ENCODE measurements at regions not wholly inside any gene's neighbourhood (a gene's known extent, or its start where the extent isn't known, plus 50 kb on each side); places are given as distances from the start of the nearest gene placed in this dataset.

GRCh38 chr12:28051516-28052354 lies 79.2 kb upstream of the PTHLH start:
- Mint-ChIP-seq H3K4me3 (ENCODE audit: unreplicated experiment) (no peak overlapping the region), H3K9me3 (ENCODE audit: unreplicated experiment) (no peaks in the 10 kb centered on the region), H3K27ac (ENCODE audit: unreplicated experiment) (no peak overlapping the region), H3K4me1 (ENCODE audit: unreplicated experiment) (no peaks in the 10 kb centered on the region), H3K27me3 (ENCODE audit: unreplicated experiment) (no peaks in the 10 kb centered on the region), H3K36me3 (ENCODE audit: low read depth, unreplicated experiment) (no peaks in the 10 kb centered on the region)
- TF ChIP-seq CTCF (IDR thresholded peaks at IDR 0.05; ENCODE audit: unreplicated experiment) = no peak
- DNase-seq (ENCODE audit: low spot score) = no peak

GRCh38 chr12:28053564-28053963 lies 81.0 kb upstream of the PTHLH start:
- Mint-ChIP-seq H3K27ac (ENCODE audit: unreplicated experiment) (no peak overlapping the region), H3K9me3 (ENCODE audit: unreplicated experiment) (no peaks in the 10 kb centered on the region), H3K36me3 (ENCODE audit: low read depth, unreplicated experiment) (no peaks in the 10 kb centered on the region), H3K4me3 (ENCODE audit: unreplicated experiment) (no peak overlapping the region), H3K4me1 (ENCODE audit: unreplicated experiment) (peaks cover 12% of the 10 kb centered on the region), H3K27me3 (ENCODE audit: unreplicated experiment) (no peaks in the 10 kb centered on the region)
- no peak for DNase-seq (ENCODE audit: low spot score)
- TF ChIP-seq CTCF (IDR thresholded peaks at IDR 0.05; ENCODE audit: unreplicated experiment) = no peak

GRCh38 chr12:28054583-28054982 lies 82.0 kb upstream of the PTHLH start:
- no peak overlapping the region for H3K27ac Mint-ChIP-seq (ENCODE audit: unreplicated experiment)
- no peaks in the 10 kb centered on the region for H3K36me3 Mint-ChIP-seq (ENCODE audit: low read depth, unreplicated experiment)
- TF ChIP-seq CTCF (IDR thresholded peaks at IDR 0.05; ENCODE audit: unreplicated experiment) = no peak
- peaks cover 16% of the 10 kb centered on the region for H3K4me1 Mint-ChIP-seq (ENCODE audit: unreplicated experiment)
- no peaks in the 10 kb centered on the region for H3K27me3 Mint-ChIP-seq (ENCODE audit: unreplicated experiment)
- H3K4me3 Mint-ChIP-seq (ENCODE audit: unreplicated experiment) = no peak overlapping the region
- H3K9me3 Mint-ChIP-seq (ENCODE audit: unreplicated experiment) = no peaks in the 10 kb centered on the region
- no peak for DNase-seq (ENCODE audit: low spot score)

GRCh38 chr12:28057856-28058615 lies 85.5 kb upstream of the PTHLH start:
- Mint-ChIP-seq H3K36me3 (ENCODE audit: low read depth, unreplicated experiment) (no peaks in the 10 kb centered on the region), H3K4me3 (ENCODE audit: unreplicated experiment) (no peak overlapping the region), H3K27ac (ENCODE audit: unreplicated experiment) (no peak overlapping the region), H3K9me3 (ENCODE audit: unreplicated experiment) (no peaks in the 10 kb centered on the region), H3K27me3 (ENCODE audit: unreplicated experiment) (peaks cover 3% of the 10 kb centered on the region), H3K4me1 (ENCODE audit: unreplicated experiment) (peaks cover 16% of the 10 kb centered on the region)
- no peak for DNase-seq (ENCODE audit: low spot score)
- TF ChIP-seq CTCF (IDR thresholded peaks at IDR 0.05; ENCODE audit: unreplicated experiment) = no peak

- Mint-ChIP-seq H3K4me1 (ENCODE audit: unreplicated experiment) (peaks cover 16% of the 10 kb centered on the region), H3K27ac (ENCODE audit: unreplicated experiment) (no peak overlapping the region), H3K36me3 (ENCODE audit: low read depth, unreplicated experiment) (no peaks in the 10 kb centered on the region), H3K4me3 (ENCODE audit: unreplicated experiment) (no peak overlapping the region), H3K27me3 (ENCODE audit: unreplicated experiment) (peaks cover 3% of the 10 kb centered on the region), H3K9me3 (ENCODE audit: unreplicated experiment) (no peaks in the 10 kb centered on the region)
- no peak for DNase-seq (ENCODE audit: low spot score)
- TF ChIP-seq CTCF (IDR thresholded peaks at IDR 0.05; ENCODE audit: unreplicated experiment) = no peak
These were observed 86.7 kb upstream of the PTHLH start for GRCh38 chr12:28059220-28059619.
